Ishikawa (cell line): ENCODE measurements at regions not wholly inside any gene's neighbourhood (a gene's known extent, or its start where the extent isn't known, plus 50 kb on each side); places are given as distances from the start of the nearest gene placed in this dataset.

Experiments
- CREB1 ChIP-seq: IDR thresholded peaks from 2 replicates; pipeline ENCODE4 v1.6.1; 2012; ENCODE audit warnings: low read depth
- EGR1 ChIP-seq: IDR thresholded peaks from 2 replicates; pipeline ENCODE4 v1.6.1; 2012
- EP300 ChIP-seq: IDR thresholded peaks from 2 replicates; pipeline ENCODE4 v1.6.1; 2012; ENCODE audit warnings: borderline replicate concordance
- RAD21 ChIP-seq: IDR thresholded peaks from 2 replicates; pipeline ENCODE4 v1.6.1; 2012; ENCODE audit warnings: low read depth
- REST ChIP-seq: IDR thresholded peaks from 2 replicates; pipeline ENCODE4 v1.6.1; 2012; ENCODE audit warnings: low read depth, mild to moderate bottlenecking
- YY1 ChIP-seq: IDR thresholded peaks from 2 replicates; pipeline ENCODE4 v1.6.1; 2012; ENCODE audit warnings: low read depth

DNA sequence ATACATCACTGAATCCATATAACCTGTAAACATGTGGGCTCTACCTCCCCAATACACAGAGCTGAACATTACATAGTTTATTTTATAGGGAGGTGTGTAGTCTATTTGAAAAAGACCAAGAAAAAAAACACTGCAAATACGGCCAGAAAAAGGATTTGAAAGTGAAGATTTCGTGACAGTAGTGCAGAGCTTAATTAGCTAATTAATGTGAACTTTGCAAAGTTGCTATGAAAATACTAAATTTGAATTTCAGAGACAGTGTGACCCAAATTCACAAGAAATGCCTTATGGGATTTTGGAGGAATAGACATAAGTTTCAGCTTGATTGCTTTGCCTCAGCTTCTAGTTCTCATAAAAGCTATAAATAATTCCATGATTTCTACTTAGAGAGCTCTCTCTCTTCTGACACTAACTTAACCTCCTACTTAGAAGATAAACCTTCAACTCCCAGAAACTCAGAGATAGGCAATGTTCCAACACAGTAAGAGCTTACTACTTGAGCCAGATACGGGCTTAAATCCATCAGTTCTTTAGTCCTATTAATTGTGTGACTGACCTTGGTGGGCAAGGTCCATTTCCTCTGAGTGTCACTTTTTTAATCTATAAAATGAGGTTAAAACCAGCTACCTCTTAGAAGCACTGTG lies 87.3 kb upstream of the THBS1 start:
- TF ChIP-seq EGR1 (no peak), REST (no peak), YY1 (no peak), CREB1 (no peak), RAD21 (no peak), EP300 (no peak)
